Panc1 (cell line): ENCODE measurements at regions not wholly inside any gene's neighbourhood (a gene's known extent, or its start where the extent isn't known, plus 50 kb on each side); places are given as distances from the start of the nearest gene placed in this dataset.

Source experiments
- CTCF ChIP-seq: fragments of 450-650 bp; IDR thresholded peaks from 2 replicates; pipeline ENCODE4 v1.5.1; 2017; ENCODE audit warnings: mild to moderate bottlenecking
- REST ChIP-seq, 2 experiments: IDR thresholded peaks; 2 replicates each; pipeline ENCODE4 v1.6.1; 2011 to 2012; ENCODE audit warnings: low read depth in 2 of 2, control low read depth in 1 of 2, low read length in 1 of 2, mild to moderate bottlenecking in 1 of 2, moderate library complexity in 1 of 2; ENCODE audit not compliant: insufficient read depth in 1 of 2

- TF ChIP-seq REST (IDR thresholded peaks at IDR 0.05; ENCODE audit: insufficient read depth in 1 of 2, low read depth in 2 of 2, low read length in 1 of 2) = no peak
- TF ChIP-seq CTCF = no peak
Observed at GRCh38 chr6:71766146-71766760, 120.1 kb upstream of the RIMS1 start.
